ENCODE measurements at regions not wholly inside any gene's neighbourhood (a gene's known extent, or its start where the extent isn't known, plus 50 kb on each side); places are given as distances from the start of the nearest gene placed in this dataset.
"Not testable (repeated sequence)": the region's sequence is repeated elsewhere in the genome, so short reads cannot be mapped to it uniquely, and the experiment has no call there.

DNA sequence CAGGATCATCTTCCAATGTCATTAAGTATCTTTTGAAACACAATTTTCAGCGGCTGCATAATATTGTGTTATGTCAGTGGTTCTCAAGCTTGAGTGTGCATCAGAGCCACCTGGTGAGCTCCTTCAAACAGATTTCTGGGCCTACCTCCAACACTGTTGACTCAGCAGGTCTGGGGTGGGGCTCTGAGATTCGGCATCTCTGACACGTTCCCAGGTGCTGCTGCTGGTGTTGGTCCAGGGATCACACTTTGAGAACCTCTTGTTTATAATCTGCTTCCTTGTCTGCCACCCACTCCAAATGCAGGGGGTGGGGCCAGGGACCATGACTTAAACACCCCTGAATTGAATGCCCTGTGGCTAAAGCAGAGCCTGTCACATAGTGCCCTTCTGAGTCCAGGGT is 73.8 kb upstream of the HNF1B start:
- TF ChIP-seq POLR2A (IDR thresholded peaks at IDR 0.05), result no peak
- TF ChIP-seq POLR2AphosphoS5 (IDR thresholded peaks at IDR 0.05), result no peak
- no peak for TF ChIP-seq EP300 (IDR thresholded peaks at IDR 0.05)
- TF ChIP-seq, protein P1, sequence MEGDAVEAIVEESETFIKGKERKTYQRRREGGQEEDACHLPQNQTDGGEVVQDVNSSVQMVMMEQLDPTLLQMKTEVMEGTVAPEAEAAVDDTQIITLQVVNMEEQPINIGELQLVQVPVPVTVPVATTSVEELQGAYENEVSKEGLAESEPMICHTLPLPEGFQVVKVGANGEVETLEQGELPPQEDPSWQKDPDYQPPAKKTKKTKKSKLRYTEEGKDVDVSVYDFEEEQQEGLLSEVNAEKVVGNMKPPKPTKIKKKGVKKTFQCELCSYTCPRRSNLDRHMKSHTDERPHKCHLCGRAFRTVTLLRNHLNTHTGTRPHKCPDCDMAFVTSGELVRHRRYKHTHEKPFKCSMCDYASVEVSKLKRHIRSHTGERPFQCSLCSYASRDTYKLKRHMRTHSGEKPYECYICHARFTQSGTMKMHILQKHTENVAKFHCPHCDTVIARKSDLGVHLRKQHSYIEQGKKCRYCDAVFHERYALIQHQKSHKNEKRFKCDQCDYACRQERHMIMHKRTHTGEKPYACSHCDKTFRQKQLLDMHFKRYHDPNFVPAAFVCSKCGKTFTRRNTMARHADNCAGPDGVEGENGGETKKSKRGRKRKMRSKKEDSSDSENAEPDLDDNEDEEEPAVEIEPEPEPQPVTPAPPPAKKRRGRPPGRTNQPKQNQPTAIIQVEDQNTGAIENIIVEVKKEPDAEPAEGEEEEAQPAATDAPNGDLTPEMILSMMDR (IDR thresholded peaks at IDR 0.05), result no peak

DNA sequence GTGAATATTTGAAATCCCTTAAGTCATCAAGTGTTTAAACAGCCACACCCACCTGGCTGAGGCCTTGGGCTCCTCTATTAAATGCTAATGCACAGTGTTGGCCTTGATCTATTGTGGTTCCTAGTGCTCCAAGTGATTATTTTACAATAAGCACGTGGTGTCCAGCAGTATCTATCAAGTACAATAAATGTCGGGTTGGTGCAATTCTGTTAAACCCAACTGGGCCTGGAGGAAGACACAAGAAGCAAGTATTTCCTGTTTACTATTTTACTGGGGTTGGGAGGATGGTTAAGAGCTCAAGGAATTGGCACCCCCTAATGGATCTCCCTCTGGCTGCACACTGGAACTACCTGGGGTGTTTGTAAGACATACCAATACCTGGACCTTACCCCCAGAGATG is 72.1 kb upstream of the HNF1B start:
- TF ChIP-seq, protein P1 (IDR thresholded peaks at IDR 0.05), result no peak
- no peak for TF ChIP-seq POLR2A (IDR thresholded peaks at IDR 0.05)
- TF ChIP-seq EP300 (IDR thresholded peaks at IDR 0.05), result no peak
- no peak for TF ChIP-seq POLR2AphosphoS5 (IDR thresholded peaks at IDR 0.05)
- Histone ChIP-seq H3K4me3 (no peak overlapping the region), H3K27ac (no peak overlapping the region), H3K36me3 (no peaks in the 10 kb centered on the region), H3K4me1 (peaks cover 2% of the 10 kb centered on the region), H3K9me3 (no peaks in the 10 kb centered on the region), H3K27me3 (peaks cover 13% of the 10 kb centered on the region)
- no peak for DNase-seq (ENCODE audit: low spot score in 2 of 2)
- 35% methylated on average over 2 of the region's 2 CpGs for WGBS

More for the DNA sequence above, 73.8 kb upstream of the HNF1B start:
- H3K9me3 ChIP-seq, result no peaks in the 10 kb centered on the region
- no peaks in the 10 kb centered on the region for H3K36me3 ChIP-seq
- H3K27me3 ChIP-seq, result peaks cover 7% of the 10 kb centered on the region
- H3K4me3 ChIP-seq, result no peak overlapping the region
- DNase-seq (ENCODE audit: low spot score in 2 of 2), result peak in 1 of 2 donors; percentile 38
- WGBS, result 23% methylated on average over 3 of the region's 3 CpGs
- H3K27ac ChIP-seq, result no peak overlapping the region
- peaks cover 2% of the 10 kb centered on the region for H3K4me1 ChIP-seq

DNA sequence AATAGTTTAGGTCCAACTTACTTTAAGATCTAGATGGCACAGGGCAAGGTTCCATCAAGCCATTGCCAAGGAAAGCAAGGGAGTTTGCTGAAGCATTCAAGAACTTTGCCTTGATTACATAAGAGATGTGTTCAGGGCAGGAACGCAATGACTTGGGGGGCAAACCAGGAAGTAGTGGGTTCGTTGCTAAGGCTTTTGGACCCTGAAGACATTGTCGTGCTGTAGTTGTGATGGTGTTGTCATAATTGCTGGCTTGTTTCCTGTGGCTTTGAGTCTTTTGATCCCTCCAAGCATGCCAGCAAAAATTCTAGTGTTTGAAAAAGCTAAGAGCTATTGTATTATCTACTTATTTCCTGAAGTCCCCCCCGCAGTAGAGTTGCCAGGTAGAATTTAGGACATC is 70.7 kb upstream of the HNF1B start:
- Histone ChIP-seq H3K27ac (no peak overlapping the region), H3K4me1 (peaks cover 2% of the 10 kb centered on the region), H3K9me3 (no peaks in the 10 kb centered on the region), H3K4me3 (no peak overlapping the region), H3K27me3 (peaks cover 17% of the 10 kb centered on the region), H3K36me3 (no peaks in the 10 kb centered on the region)
- no peak for TF ChIP-seq POLR2A (IDR thresholded peaks at IDR 0.05)
- TF ChIP-seq EP300 (IDR thresholded peaks at IDR 0.05), result no peak
- TF ChIP-seq, protein P1 (IDR thresholded peaks at IDR 0.05), result no peak
- no peak for TF ChIP-seq POLR2AphosphoS5 (IDR thresholded peaks at IDR 0.05)
- DNase-seq (ENCODE audit: low spot score in 2 of 2), result no peak
- 57% methylated on average over 4 of the region's 4 CpGs for WGBS

DNA sequence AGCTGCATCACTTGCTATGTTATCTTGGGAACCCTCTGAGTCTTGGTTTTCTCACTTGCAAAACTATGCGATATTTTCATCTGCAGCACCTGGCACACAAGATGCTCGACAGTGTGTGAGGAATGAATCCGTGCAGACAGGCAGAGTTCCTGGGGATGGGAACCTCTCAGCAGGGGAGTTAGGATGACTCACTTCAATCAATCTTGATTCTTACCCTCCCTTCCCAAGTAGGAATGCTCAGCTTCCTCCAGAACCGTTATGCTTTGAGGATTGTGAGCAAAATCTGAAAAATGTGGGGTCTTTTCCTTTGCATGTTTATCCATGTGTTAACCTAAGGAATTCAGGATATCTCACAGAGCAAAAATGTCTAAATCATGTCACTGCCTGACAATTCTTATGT is 68.9 kb upstream of the HNF1B start:
- H3K27me3 ChIP-seq, result peaks cover 17% of the 10 kb centered on the region
- H3K36me3 ChIP-seq, result no peaks in the 10 kb centered on the region
- no peaks in the 10 kb centered on the region for H3K9me3 ChIP-seq
- H3K4me1 ChIP-seq, result peaks cover 2% of the 10 kb centered on the region
- no peak for DNase-seq (ENCODE audit: low spot score in 2 of 2)
- TF ChIP-seq POLR2A (IDR thresholded peaks at IDR 0.05), result no peak
- TF ChIP-seq POLR2AphosphoS5 (IDR thresholded peaks at IDR 0.05), result no peak
- no peak for TF ChIP-seq EP300 (IDR thresholded peaks at IDR 0.05)
- TF ChIP-seq, protein P1 (IDR thresholded peaks at IDR 0.05), result no peak
- no peak overlapping the region for H3K4me3 ChIP-seq
- H3K27ac ChIP-seq, result no peak overlapping the region
- 40% methylated on average over 4 of the region's 4 CpGs for WGBS

DNA sequence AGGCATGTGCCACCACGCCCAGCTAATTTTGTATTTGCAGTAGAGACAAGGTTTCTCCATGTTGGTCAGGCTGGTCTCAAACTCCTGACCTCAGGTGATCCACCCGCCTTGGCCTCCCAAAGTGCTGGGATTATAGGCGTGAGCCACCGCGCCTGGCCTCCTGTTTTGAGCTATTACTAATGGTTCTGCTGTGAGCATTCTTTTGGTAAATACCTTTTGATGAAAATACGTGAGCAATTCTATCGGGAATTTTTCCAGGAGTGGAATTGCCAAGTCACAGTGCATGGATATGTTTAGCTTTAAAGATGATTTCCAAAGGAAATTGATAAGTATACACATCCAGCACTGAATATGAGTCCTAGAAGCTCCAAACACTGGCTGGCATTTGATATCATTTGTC is 64.0 kb upstream of the HNF1B start:
- not testable (repeated sequence) for H3K4me3 ChIP-seq; H3K4me1 ChIP-seq; H3K9me3 ChIP-seq; H3K27ac ChIP-seq; DNase-seq (ENCODE audit: low spot score in 2 of 2); H3K36me3 ChIP-seq
- WGBS, result 75% methylated on average over 7 of the region's 7 CpGs
- H3K27me3 ChIP-seq, result peaks cover 14% of the 10 kb centered on the region

DNA sequence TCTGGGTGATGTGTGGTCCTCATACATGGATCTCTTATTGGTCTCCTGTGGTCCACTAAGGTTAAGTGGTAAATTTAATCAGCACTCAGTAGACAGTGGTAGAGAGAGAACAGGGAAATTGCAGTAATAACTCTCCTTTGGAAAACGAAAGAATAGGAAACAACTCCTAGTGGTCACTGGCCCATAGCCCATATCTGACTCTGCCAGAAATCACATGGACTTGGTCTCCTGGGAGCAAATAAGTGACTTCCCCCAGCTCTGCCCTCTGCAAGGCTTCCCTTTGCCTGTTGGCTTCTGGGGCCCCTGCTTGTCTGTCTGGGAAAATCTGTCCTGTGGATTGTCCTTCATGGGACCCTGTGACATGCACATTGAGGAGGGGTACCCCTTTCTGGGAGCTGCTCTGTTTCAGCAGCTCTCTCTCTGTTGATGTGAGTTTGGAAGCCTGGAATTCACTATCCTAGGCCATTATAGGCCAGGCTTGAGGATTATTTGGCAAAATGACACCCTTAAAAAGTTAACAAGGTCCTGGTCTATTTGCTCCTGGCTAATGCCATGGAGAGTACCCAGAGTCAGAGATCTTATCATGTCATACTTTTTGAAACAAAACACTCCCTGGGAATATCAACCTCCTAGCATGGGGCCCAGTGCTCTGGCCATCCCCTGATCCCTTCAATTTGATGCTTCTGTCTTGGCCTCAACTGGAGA is 58.0 kb upstream of the HNF1B start:
- H3K4me3 ChIP-seq, result no peak overlapping the region
- DNase-seq (ENCODE audit: low spot score in 2 of 2), result no peak
- H3K9me3 ChIP-seq, result no peaks in the 10 kb centered on the region
- 42% methylated on average over 1 of the region's 1 CpG for WGBS
- peaks cover 5% of the 10 kb centered on the region for H3K4me1 ChIP-seq
- peaks cover 18% of the 10 kb centered on the region for H3K27me3 ChIP-seq
- H3K36me3 ChIP-seq, result no peaks in the 10 kb centered on the region
- TF ChIP-seq EP300 (IDR thresholded peaks at IDR 0.05) (no peak), POLR2AphosphoS5 (IDR thresholded peaks at IDR 0.05) (no peak), POLR2A (IDR thresholded peaks at IDR 0.05) (no peak)
- TF ChIP-seq, protein P1 (IDR thresholded peaks at IDR 0.05), result no peak
- H3K27ac ChIP-seq, result no peak overlapping the region

Measured in suprapubic skin (tissue), 4 donors.